IMR-90 (cell line): ENCODE measurements at regions not wholly inside any gene's neighbourhood (a gene's known extent, or its start where the extent isn't known, plus 50 kb on each side); places are given as distances from the start of the nearest gene placed in this dataset.

ENCODE experiments used
- ATAC-seq: fragments of 200-7000 bp; cut with Tn5 transposase; 2 replicates; pipeline ENCODE4 v1.9.1; 2020; ENCODE audit warnings: low read depth, mild to moderate bottlenecking, moderate library complexity
- BruUV-seq: library from RNA; stranded (reverse); fragments of 400-500 nt; replicated peaks from 2 replicates; lab custom pipeline; 2021; lab: Mats Ljungman, UMichigan
- CTCF ChIA-PET: fragments of 300-600 bp; formaldehyde crosslinking; extraction: SDS; loops from one replicate; lab custom pipeline; 2021; ENCODE audit warnings: antibody characterized with exemption; lab: Yijun Ruan, JAX
- POLR2A ChIA-PET: fragments of 300-600 bp; sonication (Branson Sonifier 250); formaldehyde crosslinking; loops from one replicate; lab custom pipeline; 2022; ENCODE audit warnings: antibody characterized with exemption; ENCODE audit not compliant: unreplicated experiment; lab: Charles Lee
- DNase-seq: peaks from one replicate; pipeline ENCODE4 v3.0.0; 2013
- H2AFZ ChIP-seq: replicated peaks from 2 replicates; pipeline ENCODE3; 2013; ENCODE audit warnings: low read length, mild to moderate bottlenecking; ENCODE audit not compliant: poor library complexity
- H2AK5ac ChIP-seq: 2 replicates; pipeline ENCODE4 v1.6.1; 2013; ENCODE audit warnings: low read depth, low read length, inconsistent platforms
- H2AK9ac ChIP-seq: replicated peaks from 2 replicates; pipeline ENCODE3; 2013; ENCODE audit warnings: mild to moderate bottlenecking, low read depth, low read length, moderate library complexity; ENCODE audit not compliant: poor library complexity
- H2BK120ac ChIP-seq: 2 replicates; pipeline ENCODE4 v1.6.1; 2013; ENCODE audit warnings: low read depth, low read length, inconsistent platforms
- H2BK15ac ChIP-seq: 3 replicates; pipeline ENCODE4 v1.6.1; 2013; ENCODE audit warnings: low read depth, low read length, inconsistent platforms
- H2BK20ac ChIP-seq: 2 replicates; pipeline ENCODE4 v1.6.1; 2013; ENCODE audit warnings: low read depth, mild to moderate bottlenecking, inconsistent platforms, low read length, moderate library complexity
- H2BK5ac ChIP-seq: 2 replicates; pipeline ENCODE4 v1.6.1; 2013; ENCODE audit warnings: mild to moderate bottlenecking, low read depth, low read length, inconsistent platforms; ENCODE audit not compliant: poor library complexity, severe bottlenecking
- H3K14ac ChIP-seq: replicated peaks from 2 replicates; pipeline ENCODE4 v1.6.1; 2013; ENCODE audit warnings: low read depth, low read length, inconsistent platforms
- H3K18ac ChIP-seq: 2 replicates; pipeline ENCODE4 v1.6.1; 2013; ENCODE audit warnings: low read depth, low read length, control low read depth
- H3K23ac ChIP-seq: 2 replicates; pipeline ENCODE4 v1.6.1; 2013; ENCODE audit warnings: low read depth, low read length, inconsistent platforms
- H3K27ac ChIP-seq: 2 replicates; pipeline ENCODE4 v1.5.1; 2013; ENCODE audit warnings: mild to moderate bottlenecking, control low read depth, low read length; ENCODE audit not compliant: insufficient read depth
- H3K27me3 ChIP-seq: 2 replicates; pipeline ENCODE4 v1.6.1; 2013; ENCODE audit warnings: low read length; ENCODE audit not compliant: control insufficient read depth, insufficient read depth
- H3K36me3 ChIP-seq: 2 replicates; pipeline ENCODE4 v1.6.1; 2013; ENCODE audit warnings: low read length, mixed read lengths; ENCODE audit not compliant: control insufficient read depth, insufficient read depth
- H3K4ac ChIP-seq: 2 replicates; pipeline ENCODE4 v1.6.1; 2013; ENCODE audit warnings: low read depth, low read length, inconsistent platforms
- H3K4me1 ChIP-seq: 2 replicates; pipeline ENCODE4 v1.6.1; 2013; ENCODE audit warnings: low read length, mixed read lengths; ENCODE audit not compliant: control insufficient read depth, insufficient read depth
- H3K4me2 ChIP-seq: 2 replicates; pipeline ENCODE4 v1.6.1; 2013; ENCODE audit warnings: low read depth, mild to moderate bottlenecking, control low read depth, low read length, moderate library complexity
- H3K4me3 ChIP-seq: 2 replicates; pipeline ENCODE4 v1.5.1; 2013; ENCODE audit warnings: low read depth, mild to moderate bottlenecking, control low read depth, low read length, moderate library complexity; ENCODE audit not compliant: insufficient read depth
- H3K56ac ChIP-seq: 2 replicates; pipeline ENCODE4 v1.6.1; 2013; ENCODE audit warnings: low read length, inconsistent platforms; ENCODE audit not compliant: insufficient read depth; ENCODE audit errors: extremely low read depth
- H3K79me1 ChIP-seq, 2 experiments: 2 replicates each; pipeline ENCODE4 v1.6.1; 2013; ENCODE audit warnings: low read length in 2 of 2, inconsistent platforms in 1 of 2, low read depth in 1 of 2
- H3K9ac ChIP-seq: 2 replicates; pipeline ENCODE4 v1.6.1; 2013; ENCODE audit warnings: low read depth, low read length, control low read depth
- H3K9me1 ChIP-seq: 2 replicates; pipeline ENCODE4 v1.6.1; 2013; ENCODE audit warnings: low read length, inconsistent platforms; ENCODE audit not compliant: insufficient read depth
- H3K9me3 ChIP-seq: 2 replicates; pipeline ENCODE4 v1.6.1; 2013; ENCODE audit warnings: low read length; ENCODE audit not compliant: control insufficient read depth, insufficient read depth
- H4K20me1 ChIP-seq: 2 replicates; pipeline ENCODE4 v1.6.1; 2013; ENCODE audit warnings: low read length, inconsistent platforms; ENCODE audit not compliant: insufficient read depth
- H4K5ac ChIP-seq: 2 replicates; pipeline ENCODE4 v1.6.1; 2013; ENCODE audit warnings: mild to moderate bottlenecking, low read depth, low read length, control low read depth
- H4K8ac ChIP-seq, 2 experiments: 2 replicates each; pipeline ENCODE4 v1.6.1; 2013; ENCODE audit warnings: low read depth in 2 of 2, low read length in 2 of 2, control low read depth in 1 of 2, inconsistent platforms in 1 of 2
- H4K91ac ChIP-seq: 2 replicates; pipeline ENCODE4 v1.6.1; 2013; ENCODE audit warnings: low read depth, low read length, inconsistent platforms; ENCODE audit not compliant: insufficient read depth
- BHLHE40 ChIP-seq: fragments of 150-350 bp; IDR thresholded peaks from 2 replicates; pipeline ENCODE4 v1.6.1; 2016; ENCODE audit warnings: mild to moderate bottlenecking, low read depth, low read length
- CEBPB ChIP-seq: IDR thresholded peaks from 2 replicates; pipeline ENCODE4 v1.6.1; 2012; ENCODE audit warnings: low read depth, low read length, improper control_type of control experiment
- CHD1 ChIP-seq: IDR thresholded peaks from 2 replicates; pipeline ENCODE4 v1.6.1; 2012; ENCODE audit warnings: low read depth, low read length, improper control_type of control experiment
- FOS ChIP-seq: fragments of 150-350 bp; IDR thresholded peaks from 2 replicates; pipeline ENCODE4 v1.6.1; 2016; ENCODE audit warnings: low read depth, low read length
- MAFK ChIP-seq: IDR thresholded peaks from 2 replicates; pipeline ENCODE4 v1.6.1; 2012; ENCODE audit warnings: low read depth, low read length, improper control_type of control experiment
- MAZ ChIP-seq: IDR thresholded peaks from 2 replicates; pipeline ENCODE4 v1.6.1; 2012; ENCODE audit warnings: low read depth, mild to moderate bottlenecking, low read length, improper control_type of control experiment, moderate library complexity, borderline replicate concordance
- MXI1 ChIP-seq: IDR thresholded peaks from 2 replicates; pipeline ENCODE4 v1.6.1; 2012; ENCODE audit warnings: low read depth, mild to moderate bottlenecking, low read length, moderate library complexity, borderline replicate concordance
- NFE2L2 ChIP-seq: fragments of 150-350 bp; IDR thresholded peaks from 2 replicates; pipeline ENCODE4 v1.6.1; 2016; ENCODE audit warnings: low read depth, mild to moderate bottlenecking, low read length
- POLR2A ChIP-seq: IDR thresholded peaks from 2 replicates; pipeline ENCODE4 v1.6.1; 2012; ENCODE audit warnings: mild to moderate bottlenecking, low read depth, low read length
- RAD21 ChIP-seq: IDR thresholded peaks from 2 replicates; pipeline ENCODE4 v1.6.1; 2012; ENCODE audit warnings: low read length, improper control_type of control experiment
- RCOR1 ChIP-seq: IDR thresholded peaks from 2 replicates; pipeline ENCODE4 v1.6.1; 2012; ENCODE audit warnings: mild to moderate bottlenecking, low read length, improper control_type of control experiment; ENCODE audit not compliant: insufficient replicate concordance
- RFX5 ChIP-seq: IDR thresholded peaks from 2 replicates; pipeline ENCODE4 v1.8.0; 2012; ENCODE audit warnings: low read depth, mild to moderate bottlenecking, low read length, moderate library complexity
- SMC3 ChIP-seq: fragments of 150-350 bp; IDR thresholded peaks from 2 replicates; pipeline ENCODE4 v1.6.1; 2016; ENCODE audit warnings: low read depth, mild to moderate bottlenecking, antibody characterized with exemption, low read length, moderate library complexity
- WGBS, 2 experiments: methylation state at CpG; one replicate each; pipeline versions ENCODE4 v1.1.5 to v1.1.7; 2013; ENCODE audit warnings: missing lambda C conversion rate in 2 of 2; ENCODE audit not compliant: insufficient read length in 1 of 2; ENCODE audit errors: extremely low coverage in 2 of 2; 5-methylcytosine and 5-hydroxymethylcytosine counted together
- dilution Hi-C: fragments of 300-500 bp; cut with HindIII; formaldehyde crosslinking; loops from one replicate; pipeline ENCODE4 v1.14.3; 2018; ENCODE audit warnings: low sequenced_read_pairs; ENCODE audit not compliant: unreplicated experiment
- in situ Hi-C: fragments of 300-500 bp; cut with MboI; formaldehyde crosslinking; loops from 3 replicates; pipeline ENCODE4 v1.14.3; 2019; ENCODE audit warnings: low sequenced_read_pairs, inconsistent platforms, mixed read lengths
- intact Hi-C: fragments of 100-400 bp; cut with micrococcal nuclease; formaldehyde crosslinking; loops from 2 replicates; pipeline ENCODE4 v1.10.0; 2022
- TF ChIP-seq, protein P1 (sequence below): conservative IDR thresholded peaks from 2 replicates; pipeline ENCODE4 v1.5.1; 2012; ENCODE audit warnings: mild to moderate bottlenecking, low read depth, low read length, improper control_type of control experiment
- TF ChIP-seq, protein P2 (sequence below): fragments of 150-350 bp; IDR thresholded peaks from 2 replicates; pipeline ENCODE4 v1.6.1; 2017; ENCODE audit warnings: mild to moderate bottlenecking, antibody characterized with exemption, low read length, low read depth
- TF ChIP-seq, protein P3 (sequence below): fragments of 150-350 bp; IDR thresholded peaks from 2 replicates; pipeline ENCODE4 v1.6.1; 2016; ENCODE audit warnings: low read depth, mild to moderate bottlenecking, low read length, moderate library complexity, borderline replicate concordance

DNA sequence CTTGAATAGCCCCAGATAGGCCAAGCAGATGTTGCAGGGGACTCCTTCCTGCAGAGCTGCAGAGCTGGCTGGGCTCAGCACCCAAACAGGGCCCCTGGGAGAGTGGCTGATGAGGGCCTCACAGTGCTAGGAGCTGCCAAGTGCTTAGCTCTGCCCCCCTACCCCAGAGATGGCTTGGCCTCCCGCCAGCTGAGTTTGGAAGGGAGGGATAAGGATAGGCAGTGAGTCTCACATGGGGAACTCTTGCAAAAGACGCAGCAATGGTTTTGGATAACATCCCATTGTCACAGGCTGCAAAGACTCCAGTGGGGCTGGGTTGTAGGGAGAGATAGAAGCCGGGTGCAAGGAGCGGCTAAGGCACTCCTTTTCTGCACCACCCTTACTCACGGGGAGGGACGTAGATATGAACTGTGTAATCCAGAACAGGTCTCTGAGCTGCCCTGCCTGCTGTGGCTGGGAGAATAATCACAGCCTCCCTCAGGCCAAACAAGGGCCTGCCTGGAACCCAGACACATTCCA lies 52.9 kb upstream of the MAF start:
- Histone ChIP-seq H2BK15ac (no peak overlapping the region), H2BK5ac (no peak overlapping the region), H3K9me1 (no peaks in the 10 kb centered on the region), H3K36me3 (no peaks in the 10 kb centered on the region), H3K4me3 (no peak overlapping the region), H3K23ac (no peak overlapping the region), H2AK5ac (no peak overlapping the region), H4K20me1 (no peaks in the 10 kb centered on the region), H2BK120ac (no peak overlapping the region), H3K27ac (no peak overlapping the region), H3K18ac (no peak overlapping the region), H3K4me2 (no peak overlapping the region), H3K79me1 (no peaks in the 10 kb centered on the region), H3K4me1 (no peaks in the 10 kb centered on the region), H4K8ac (no peak overlapping the region), H2AFZ (no peak overlapping the region), H3K4ac (no peak overlapping the region), H2AK9ac (no peak overlapping the region), H3K9me3 (peaks cover 23% of the 10 kb centered on the region), H4K5ac (no peak overlapping the region), H2BK20ac (no peak overlapping the region), H3K14ac (no peak overlapping the region), H3K56ac (no peak overlapping the region), H4K91ac (no peak overlapping the region), H3K27me3 (no peaks in the 10 kb centered on the region), H3K9ac (no peak overlapping the region)
- dilution Hi-C loops: no loop called here
- no TSS peak for BruUV-seq
- WGBS, 2 experiments: no CpG with 5 or more reads among the region's 6 CpGs
- in situ Hi-C loops: no loop called here
- no peak for TF ChIP-seq MAFK
- TF ChIP-seq RCOR1: no peak
- TF ChIP-seq BHLHE40: no peak
- TF ChIP-seq NFE2L2: no peak
- TF ChIP-seq, protein P1, sequence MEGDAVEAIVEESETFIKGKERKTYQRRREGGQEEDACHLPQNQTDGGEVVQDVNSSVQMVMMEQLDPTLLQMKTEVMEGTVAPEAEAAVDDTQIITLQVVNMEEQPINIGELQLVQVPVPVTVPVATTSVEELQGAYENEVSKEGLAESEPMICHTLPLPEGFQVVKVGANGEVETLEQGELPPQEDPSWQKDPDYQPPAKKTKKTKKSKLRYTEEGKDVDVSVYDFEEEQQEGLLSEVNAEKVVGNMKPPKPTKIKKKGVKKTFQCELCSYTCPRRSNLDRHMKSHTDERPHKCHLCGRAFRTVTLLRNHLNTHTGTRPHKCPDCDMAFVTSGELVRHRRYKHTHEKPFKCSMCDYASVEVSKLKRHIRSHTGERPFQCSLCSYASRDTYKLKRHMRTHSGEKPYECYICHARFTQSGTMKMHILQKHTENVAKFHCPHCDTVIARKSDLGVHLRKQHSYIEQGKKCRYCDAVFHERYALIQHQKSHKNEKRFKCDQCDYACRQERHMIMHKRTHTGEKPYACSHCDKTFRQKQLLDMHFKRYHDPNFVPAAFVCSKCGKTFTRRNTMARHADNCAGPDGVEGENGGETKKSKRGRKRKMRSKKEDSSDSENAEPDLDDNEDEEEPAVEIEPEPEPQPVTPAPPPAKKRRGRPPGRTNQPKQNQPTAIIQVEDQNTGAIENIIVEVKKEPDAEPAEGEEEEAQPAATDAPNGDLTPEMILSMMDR: no peak
- no peak for TF ChIP-seq CEBPB
- no peak for TF ChIP-seq FOS
- TF ChIP-seq RAD21: no peak
- TF ChIP-seq, protein P2, sequence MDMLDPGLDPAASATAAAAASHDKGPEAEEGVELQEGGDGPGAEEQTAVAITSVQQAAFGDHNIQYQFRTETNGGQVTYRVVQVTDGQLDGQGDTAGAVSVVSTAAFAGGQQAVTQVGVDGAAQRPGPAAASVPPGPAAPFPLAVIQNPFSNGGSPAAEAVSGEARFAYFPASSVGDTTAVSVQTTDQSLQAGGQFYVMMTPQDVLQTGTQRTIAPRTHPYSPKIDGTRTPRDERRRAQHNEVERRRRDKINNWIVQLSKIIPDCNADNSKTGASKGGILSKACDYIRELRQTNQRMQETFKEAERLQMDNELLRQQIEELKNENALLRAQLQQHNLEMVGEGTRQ: no peak
- no peak for TF ChIP-seq MAZ
- no peak for TF ChIP-seq MXI1
- no peak for TF ChIP-seq SMC3
- no peak for TF ChIP-seq RFX5
- TF ChIP-seq CHD1: no peak
- TF ChIP-seq, protein P3, sequence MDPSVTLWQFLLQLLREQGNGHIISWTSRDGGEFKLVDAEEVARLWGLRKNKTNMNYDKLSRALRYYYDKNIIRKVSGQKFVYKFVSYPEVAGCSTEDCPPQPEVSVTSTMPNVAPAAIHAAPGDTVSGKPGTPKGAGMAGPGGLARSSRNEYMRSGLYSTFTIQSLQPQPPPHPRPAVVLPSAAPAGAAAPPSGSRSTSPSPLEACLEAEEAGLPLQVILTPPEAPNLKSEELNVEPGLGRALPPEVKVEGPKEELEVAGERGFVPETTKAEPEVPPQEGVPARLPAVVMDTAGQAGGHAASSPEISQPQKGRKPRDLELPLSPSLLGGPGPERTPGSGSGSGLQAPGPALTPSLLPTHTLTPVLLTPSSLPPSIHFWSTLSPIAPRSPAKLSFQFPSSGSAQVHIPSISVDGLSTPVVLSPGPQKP: no peak
- TF ChIP-seq POLR2A: no peak
- intact Hi-C loops: no loop called here
- POLR2A ChIA-PET: no interaction called here
- ATAC-seq (no peak), DNase-seq (no peak)
- CTCF ChIA-PET: no interaction called here
